Dermis microvascular lymphatic vessel endothelial cell (primary cell): ENCODE measurements at regions not wholly inside any gene's neighbourhood (a gene's known extent, or its start where the extent isn't known, plus 50 kb on each side); places are given as distances from the start of the nearest gene placed in this dataset.
"Not testable (repeated sequence)": the region's sequence is repeated elsewhere in the genome, so short reads cannot be mapped to it uniquely, and the experiment has no call there.

Source experiments
- DNase-seq, 2 donors: peaks; one replicate each; pipeline versions ENCODE4 v3.0.0 to v3.0.0-alpha.2; 2010; ENCODE audit warnings: low read depth in 2 of 2

GRCh38 chr9:135173066-135173465, 85.6 kb downstream of the OLFM1 start:
- DNase-seq, result no peak

- no peak for DNase-seq
These were observed 86.8 kb downstream of the OLFM1 start for GRCh38 chr9:135174248-135174647.

DNA sequence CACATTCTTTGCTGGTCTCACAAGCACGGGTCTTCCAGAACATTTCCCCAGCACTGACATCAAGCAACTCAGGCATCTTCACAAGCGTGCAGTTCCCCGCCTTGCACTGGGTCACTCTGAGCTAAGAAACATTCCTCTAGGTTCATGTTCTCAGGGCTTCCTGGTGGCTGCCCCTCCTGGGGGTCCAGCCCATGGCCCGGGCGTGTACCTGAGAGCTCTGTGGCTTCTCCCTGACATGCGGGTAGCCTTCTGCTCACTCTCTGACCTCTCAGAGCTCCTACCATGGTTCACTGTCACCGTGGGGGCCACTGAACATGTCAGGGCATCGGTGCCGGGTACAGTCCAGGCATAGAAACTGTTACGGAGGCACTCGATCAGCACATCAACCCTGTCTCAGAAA, 87.5 kb downstream of the OLFM1 start:
- DNase-seq, result no peak

DNA sequence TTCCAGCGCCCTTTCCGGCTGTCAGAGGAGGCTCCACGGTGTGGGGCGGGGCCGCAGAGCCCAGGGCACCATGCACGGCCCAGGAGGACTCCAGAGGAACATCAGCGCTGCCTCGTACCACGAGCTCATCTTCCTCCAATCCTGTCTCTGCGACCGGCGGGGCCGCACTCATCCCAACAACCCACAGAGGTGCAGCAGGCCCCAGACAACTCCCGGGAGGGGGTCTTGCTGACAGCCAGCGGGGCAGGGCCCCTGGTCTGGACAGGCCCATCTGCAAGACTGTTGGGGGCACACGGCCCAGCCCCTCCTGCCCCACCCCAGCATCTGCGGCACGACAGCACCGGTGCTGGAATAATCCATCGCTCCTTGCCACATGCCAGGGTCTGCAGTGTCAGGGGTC, 88.8 kb downstream of the OLFM1 start:
- DNase-seq, result no peak

- not testable (repeated sequence) for DNase-seq
These were observed 90.1 kb downstream of the OLFM1 start for GRCh38 chr9:135177562-135177961.

DNA sequence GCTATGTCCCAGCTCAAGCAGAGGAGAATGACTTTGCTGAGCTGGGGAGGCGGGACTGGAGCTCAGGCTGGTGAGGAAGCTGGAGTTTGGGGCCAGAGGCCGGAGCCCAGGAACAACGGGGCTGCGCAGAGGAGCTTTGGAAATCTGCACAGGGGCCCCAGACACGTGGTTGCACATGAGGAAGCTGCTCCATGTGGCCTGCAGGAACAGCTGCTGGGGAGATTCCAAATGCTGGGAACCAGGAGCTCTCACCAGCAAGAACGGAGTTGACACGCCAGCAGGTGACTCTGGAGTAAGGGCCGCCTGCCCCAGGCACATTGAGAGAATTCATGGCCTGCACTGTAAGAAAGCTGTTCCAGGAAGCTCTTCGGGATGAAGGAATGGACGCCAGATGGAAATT, 91.0 kb downstream of the OLFM1 start:
- DNase-seq, result no peak

- no peak for DNase-seq
These were observed 91.6 kb downstream of the OLFM1 start for GRCh38 chr9:135179041-135179440.

DNA sequence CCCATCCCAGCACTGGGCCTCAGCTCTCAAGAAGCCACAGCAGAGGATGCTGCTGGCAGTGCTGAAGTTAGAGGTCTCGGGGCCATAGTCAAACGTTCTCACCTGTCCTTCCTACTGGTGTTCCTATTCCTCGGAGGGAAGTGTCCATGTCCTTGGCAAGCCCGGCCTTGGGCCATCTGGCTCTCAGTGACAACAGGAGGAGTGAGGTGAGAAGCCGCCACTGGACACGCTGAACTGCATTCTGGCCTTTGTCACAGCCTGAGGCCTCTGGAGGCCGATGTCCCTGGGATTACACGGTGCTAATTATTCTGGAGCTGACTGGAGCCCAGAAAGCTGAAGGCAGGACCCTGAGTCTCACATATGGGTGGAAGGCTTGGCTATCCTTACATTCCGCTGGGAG, 92.5 kb downstream of the OLFM1 start:
- DNase-seq, result no peak

DNA sequence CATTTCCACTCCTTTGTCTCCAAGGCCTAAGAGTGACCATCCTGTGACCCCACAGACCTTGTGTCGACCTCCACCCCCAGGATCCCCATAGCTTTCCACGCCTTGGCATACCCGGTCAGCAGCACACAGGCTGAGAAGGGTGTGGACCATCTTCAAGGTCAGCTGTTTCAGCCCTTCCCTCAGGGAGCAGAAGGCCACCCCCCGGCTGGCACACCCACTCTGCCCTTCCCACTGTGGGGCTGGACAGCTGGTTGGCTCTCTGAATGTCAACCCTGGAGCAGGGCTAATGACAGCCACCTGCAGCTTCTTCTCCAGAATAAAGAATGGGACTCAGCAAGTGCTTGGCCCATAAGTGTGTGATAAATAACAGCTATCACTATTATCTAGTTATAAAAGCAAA, 93.1 kb downstream of the OLFM1 start:
- DNase-seq, result no peak

DNA sequence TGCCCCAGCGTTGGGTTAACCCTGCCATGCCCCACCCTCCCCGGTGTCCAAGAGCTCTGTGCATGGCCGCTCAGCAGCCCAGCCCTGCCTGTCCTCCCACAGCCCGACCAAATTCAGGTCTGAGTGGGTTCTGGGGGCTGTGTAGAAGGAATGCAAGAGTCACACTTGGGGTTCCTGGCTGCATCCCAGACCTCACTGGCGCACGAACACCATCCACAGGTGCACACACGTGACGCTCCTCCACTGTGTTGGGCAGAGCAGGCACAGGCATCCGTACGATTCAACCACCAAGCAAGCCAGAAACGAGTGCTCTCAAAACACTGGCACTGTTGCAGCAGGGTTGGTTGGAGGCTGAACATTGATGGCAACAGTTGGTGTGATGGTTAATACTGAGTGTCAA, 93.9 kb downstream of the OLFM1 start:
- DNase-seq, result no peak

GRCh38 chr9:135181841-135182240, 94.4 kb downstream of the OLFM1 start:
- not testable (repeated sequence) for DNase-seq

- DNase-seq, result no peak
These were observed 95.6 kb downstream of the OLFM1 start for GRCh38 chr9:135183069-135183468.

GRCh38 chr9:135183528-135184180, 96.2 kb downstream of the OLFM1 start:
- no peak for DNase-seq

GRCh38 chr9:135184181-135185053, 96.9 kb downstream of the OLFM1 start:
- no peak for DNase-seq

DNA sequence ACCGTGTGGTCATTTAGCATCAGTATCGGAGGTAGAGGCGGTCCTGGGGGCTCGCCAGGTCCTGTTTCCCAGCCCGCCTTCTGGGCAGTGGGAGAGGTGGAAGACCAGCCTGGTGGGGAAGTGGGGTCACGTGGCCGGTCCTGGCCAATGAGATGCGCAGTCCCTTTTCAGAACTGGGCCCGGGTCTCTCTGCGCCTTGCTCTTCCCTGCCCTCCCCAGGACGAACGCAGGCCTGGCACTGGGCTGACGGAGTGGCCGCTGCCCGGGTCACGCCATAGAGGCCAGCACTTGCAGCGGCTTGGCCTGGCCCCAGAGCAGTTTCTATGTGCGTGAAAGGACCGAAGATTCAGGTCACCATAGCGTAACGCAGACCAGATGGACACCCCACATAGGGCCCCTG, 97.6 kb downstream of the OLFM1 start:
- DNase-seq, result no peak

DNA sequence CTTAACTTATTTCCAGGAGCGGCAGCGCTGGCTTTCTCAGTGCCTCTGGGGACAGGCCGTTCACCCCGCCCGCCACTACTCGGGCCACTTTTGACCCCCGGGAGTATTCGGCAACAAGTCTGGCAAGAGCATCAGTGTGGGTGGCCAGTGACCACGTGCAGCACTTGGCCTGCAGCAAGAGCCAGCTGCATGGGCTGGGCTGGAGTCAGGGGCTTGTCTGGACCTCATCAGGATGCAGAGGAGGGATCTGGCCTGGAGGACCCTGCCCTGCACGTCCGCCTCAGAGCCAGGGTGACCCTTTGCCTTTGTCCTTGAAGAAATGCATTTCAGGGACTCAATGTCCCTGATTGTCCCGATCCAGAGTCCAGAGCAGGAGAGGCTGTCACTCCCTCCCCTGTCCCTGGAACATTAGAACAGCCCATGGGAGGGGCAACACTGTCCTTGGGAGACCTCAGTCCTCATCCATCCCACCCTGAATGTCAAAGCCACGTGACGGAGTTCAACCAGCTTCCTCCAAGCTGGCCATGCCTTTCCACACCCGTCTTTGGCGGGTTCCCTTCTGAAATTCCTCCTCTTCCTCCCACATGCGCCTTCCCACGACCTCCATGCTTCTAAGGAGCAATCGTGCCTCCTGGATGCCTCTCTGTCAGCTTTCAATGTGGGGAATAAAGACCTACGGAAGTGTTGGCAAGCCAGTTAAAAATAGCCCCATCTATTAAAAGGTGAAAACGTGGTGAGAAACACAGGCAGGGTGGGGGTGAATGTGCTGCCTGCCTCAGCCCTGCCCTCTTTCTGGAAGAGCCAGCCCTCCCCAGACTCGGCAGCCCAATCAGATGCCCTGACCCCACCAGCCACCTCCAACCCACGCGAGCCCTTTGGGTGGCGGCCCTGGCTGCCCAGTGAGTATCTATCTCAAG, 99.0 kb downstream of the OLFM1 start:
- DNase-seq, result no peak

DNA sequence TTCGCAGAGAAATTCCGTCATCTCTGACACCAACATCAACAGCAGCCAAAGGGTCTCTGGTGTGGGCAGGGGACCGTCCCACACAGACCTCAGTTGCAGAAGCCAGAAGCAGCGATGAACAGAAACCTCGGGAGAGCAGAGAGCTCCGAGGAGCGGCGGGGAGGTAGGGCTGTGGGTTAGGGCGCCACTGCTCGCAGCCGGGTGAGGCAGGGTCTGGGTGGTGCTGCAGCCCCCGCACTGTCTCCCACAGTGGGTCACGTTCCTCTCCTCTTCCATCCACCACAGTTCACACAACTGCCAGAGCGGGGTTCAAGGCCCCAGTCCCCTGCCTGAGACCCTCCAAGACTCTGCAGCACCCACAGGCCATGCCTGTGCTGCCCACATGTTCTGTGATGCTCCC, 99.9 kb downstream of the OLFM1 start:
- DNase-seq, result no peak

GRCh38 chr9:135188681-135189151, 101.2 kb downstream of the OLFM1 start:
- no peak for DNase-seq

DNA sequence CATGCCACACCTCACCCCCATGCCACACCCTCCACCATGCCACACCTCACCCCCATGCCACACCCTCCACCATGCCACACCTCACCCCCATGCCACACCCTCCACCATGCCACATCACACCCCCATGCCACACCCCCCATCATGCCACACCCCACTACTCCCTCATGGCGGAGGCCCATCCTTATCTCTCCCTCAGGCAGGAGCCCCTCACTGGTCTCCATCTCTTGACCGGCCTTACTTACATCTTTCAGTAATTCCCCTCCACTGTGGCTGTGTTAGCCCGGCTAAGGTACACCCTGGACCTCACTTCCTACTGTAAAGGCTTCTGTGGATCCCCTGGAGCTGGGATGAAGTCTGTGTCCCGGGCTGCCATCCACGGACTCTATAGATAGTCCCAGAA, 102.0 kb downstream of the OLFM1 start:
- DNase-seq, result no peak

- DNase-seq, result no peak
These were observed 103.5 kb downstream of the OLFM1 start for GRCh38 chr9:135190789-135191577.

DNA sequence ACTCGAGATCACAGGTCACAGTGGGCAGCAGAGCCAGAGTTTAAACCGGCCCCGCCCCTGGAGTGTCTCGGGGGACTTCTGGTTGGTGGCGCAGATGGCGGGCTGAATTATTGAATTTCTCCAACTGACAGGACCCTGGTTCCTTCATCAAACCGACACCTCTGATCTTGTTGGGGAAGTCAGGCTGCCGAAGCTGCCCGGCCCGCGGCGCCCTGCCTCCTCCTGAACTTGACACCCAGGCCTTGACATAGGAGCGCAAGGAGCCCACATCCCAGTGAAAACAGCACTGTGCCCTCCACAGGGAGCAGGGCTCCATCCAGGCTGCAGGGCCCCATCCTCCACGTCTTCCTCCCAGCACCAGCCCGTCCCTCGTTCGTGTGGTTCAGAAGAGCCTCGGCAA, 105.2 kb downstream of the OLFM1 start:
- no peak for DNase-seq
